HepG2 (cell line): ENCODE measurements at regions not wholly inside any gene's neighbourhood (a gene's known extent, or its start where the extent isn't known, plus 50 kb on each side); places are given as distances from the start of the nearest gene placed in this dataset.

Source experiments
- ATAC-seq: fragments of 200-7000 bp; cut with Tn5 transposase; 3 replicates; pipeline ENCODE4 v1.9.1; 2020; ENCODE audit warnings: mild to moderate bottlenecking, moderate library complexity
- BruUV-seq: library from RNA; stranded (reverse); fragments of 400-500 nt; replicated peaks from 2 replicates; lab custom pipeline; 2021; lab: Mats Ljungman, UMichigan
- CTCF ChIA-PET: fragments of 300-600 bp; formaldehyde crosslinking; extraction: SDS; loops from one replicate; lab custom pipeline; 2021; ENCODE audit warnings: low total read pairs, inconsistent platforms, low intra/inter-chr PET ratio; lab: Yijun Ruan, JAX
- POLR2A ChIA-PET: fragments of 350-600 bp; sonication (Branson Sonifier 250); formaldehyde crosslinking; loops from one replicate; lab custom pipeline; 2020; ENCODE audit warnings: antibody characterized with exemption, inconsistent platforms; lab: Yijun Ruan, JAX
- DNase-seq: peaks from one replicate; pipeline ENCODE4 v3.0.0-alpha.2; 2015; ENCODE audit warnings: low spot score
- FAIRE-seq: peaks from 3 replicates; lab custom pipeline; 2011; peaks lifted over from hg19 to GRCh38; lab: Jason Lieb, UNC
- H2AFZ ChIP-seq: one replicate; pipeline ENCODE4 v1.6.1; 2011; ENCODE audit warnings: low read length, inconsistent platforms
- H3K27ac ChIP-seq: fragments of 300-600 bp; 3 replicates; pipeline ENCODE4 v1.8.0; 2011; ENCODE audit warnings: mixed run types, mild to moderate bottlenecking, mixed read lengths, low read length, inconsistent platforms; ENCODE audit not compliant: insufficient read depth; ENCODE audit errors: extremely low read length
- H3K27me3 ChIP-seq, 2 experiments: fragments of 200-600 bp in 1 of 2; 2 replicates in 1 of 2; 3 replicates in 1 of 2; pipeline versions ENCODE4 v1.6.0 to v1.8.0; 2011; ENCODE audit warnings: low read length in 2 of 2, mild to moderate bottlenecking in 2 of 2, moderate library complexity in 2 of 2, inconsistent platforms in 1 of 2; ENCODE audit not compliant: insufficient read depth in 2 of 2, control insufficient read depth in 1 of 2
- H3K36me3 ChIP-seq, 2 experiments: fragments of 200-600 bp in 1 of 2; replicated peaks in 1 of 2; 2 replicates in 1 of 2; 3 replicates in 1 of 2; pipeline versions ENCODE4 v1.5.1 to v1.8.0; 2011; ENCODE audit warnings: low read length in 2 of 2, inconsistent platforms in 1 of 2; ENCODE audit not compliant: insufficient read depth in 2 of 2, control insufficient read depth in 1 of 2
- H3K4me1 ChIP-seq: 2 replicates; pipeline ENCODE4 v1.5.1; 2012; ENCODE audit warnings: low read length, inconsistent platforms; ENCODE audit not compliant: insufficient read depth
- H3K4me2 ChIP-seq: 2 replicates; pipeline ENCODE4 v1.6.0; 2011; ENCODE audit warnings: low read depth, low read length, inconsistent platforms
- H3K4me3 ChIP-seq, 3 experiments: fragments of 200-600 bp in 1 of 3; sonication (generic), shearing (Covaris generic) in 1 of 3; replicated peaks in 1 of 3; 2 replicates each; pipeline ENCODE4 v1.5.1; 2011 to 2016; ENCODE audit warnings: low read length in 3 of 3, inconsistent platforms in 2 of 3, low read depth in 2 of 3, mild to moderate bottlenecking in 2 of 3, control low read depth in 1 of 3, mixed read lengths in 1 of 3; ENCODE audit not compliant: insufficient read depth in 1 of 3
- H3K79me2 ChIP-seq: one replicate; pipeline ENCODE4 v1.6.1; 2011; ENCODE audit warnings: low read length, inconsistent platforms; ENCODE audit not compliant: insufficient read depth
- H3K9ac ChIP-seq: 2 replicates; pipeline ENCODE4 v1.6.0; 2011; ENCODE audit warnings: mild to moderate bottlenecking, low read depth, low read length, inconsistent platforms; ENCODE audit not compliant: insufficient read depth
- H3K9me3 ChIP-seq: 2 replicates; pipeline ENCODE4 v1.5.1; 2012; ENCODE audit warnings: mild to moderate bottlenecking, low read length
- H4K20me1 ChIP-seq: 2 replicates; pipeline ENCODE4 v1.6.0; 2011; ENCODE audit warnings: inconsistent platforms, mild to moderate bottlenecking, low read length, moderate library complexity; ENCODE audit not compliant: insufficient read depth
- CBFB ChIP-seq: sonication (generic); formaldehyde crosslinking; IDR thresholded peaks from 2 replicates; pipeline ENCODE4 v1.4.0; 2020; ENCODE audit warnings: missing genetic modification reagents
- CREM ChIP-seq, 2 experiments: sonication (generic) in 1 of 2; formaldehyde crosslinking in 1 of 2; IDR thresholded peaks; 2 replicates each; pipeline versions ENCODE4 v1.4.0 to v1.6.1; 2016 to 2020; ENCODE audit warnings: antibody characterized with exemption in 1 of 2, mild to moderate bottlenecking in 1 of 2, missing genetic modification reagents in 1 of 2
- ELF4 ChIP-seq: sonication (generic); formaldehyde crosslinking; IDR thresholded peaks from 2 replicates; pipeline ENCODE4 v1.5.0; 2020; ENCODE audit warnings: missing genetic modification reagents, mild to moderate bottlenecking, moderate library complexity, borderline replicate concordance
- FLYWCH1 ChIP-seq: sonication (generic); formaldehyde crosslinking; IDR thresholded peaks from 2 replicates; pipeline ENCODE4 v1.8.1; 2023; ENCODE audit warnings: mild to moderate bottlenecking, missing genetic modification reagents
- KLF6 ChIP-seq: IDR thresholded peaks from 2 replicates; pipeline ENCODE4 v1.8.0; 2016; ENCODE audit warnings: missing biosample characterization, missing genetic modification reagents
- MEF2D ChIP-seq: sonication (generic); formaldehyde crosslinking; IDR thresholded peaks from 2 replicates; pipeline ENCODE4 v1.5.1; 2020; ENCODE audit warnings: mild to moderate bottlenecking, missing genetic modification reagents
- NBN ChIP-seq: fragments of 450-650 bp; conservative IDR thresholded peaks from 2 replicates; pipeline ENCODE4 v1.6.1; 2017
- NR2F1 ChIP-seq, 2 experiments: fragments of 450-650 bp in 1 of 2; formaldehyde crosslinking in 1 of 2; IDR thresholded peaks; 2 replicates each; pipeline versions ENCODE4 v1.5.0 to v1.6.1; 2016 to 2020; ENCODE audit warnings: mild to moderate bottlenecking in 1 of 2, missing compliant biosample characterization in 1 of 2, missing genetic modification reagents in 1 of 2, moderate library complexity in 1 of 2
- NR3C1 ChIP-seq: sonication (generic); formaldehyde crosslinking; IDR thresholded peaks from 2 replicates; pipeline ENCODE4 v1.4.0; 2020; ENCODE audit warnings: missing genetic modification reagents
- NRL ChIP-seq: sonication (generic); formaldehyde crosslinking; IDR thresholded peaks from 2 replicates; pipeline ENCODE4 v1.5.0; 2020; ENCODE audit warnings: missing genetic modification reagents, mild to moderate bottlenecking, moderate library complexity, borderline replicate concordance
- ONECUT2 ChIP-seq: sonication (generic); formaldehyde crosslinking; IDR thresholded peaks from 2 replicates; pipeline ENCODE4 v1.4.0; 2020; ENCODE audit warnings: missing genetic modification reagents
- PBX2 ChIP-seq: IDR thresholded peaks from 2 replicates; pipeline ENCODE4 v1.6.1; 2016; ENCODE audit warnings: control low read depth
- REPIN1 ChIP-seq: sonication (generic); formaldehyde crosslinking; IDR thresholded peaks from 2 replicates; pipeline ENCODE4 v1.8.0; 2022; ENCODE audit warnings: missing genetic modification reagents, low read depth, mild to moderate bottlenecking, borderline replicate concordance
- SMAD1 ChIP-seq: sonication (generic); formaldehyde crosslinking; IDR thresholded peaks from 2 replicates; pipeline ENCODE4 v1.4.0; 2020; ENCODE audit warnings: missing genetic modification reagents, low read depth, mild to moderate bottlenecking, borderline replicate concordance
- ZNF30 ChIP-seq: sonication (generic); formaldehyde crosslinking; IDR thresholded peaks from 2 replicates; pipeline ENCODE4 v1.5.0; 2020; ENCODE audit warnings: mild to moderate bottlenecking, missing genetic modification reagents
- ZNF615 ChIP-seq: sonication (generic); formaldehyde crosslinking; IDR thresholded peaks from 2 replicates; pipeline ENCODE4 v1.5.0; 2020; ENCODE audit warnings: mild to moderate bottlenecking, missing genetic modification reagents, borderline replicate concordance
- ZNF713 ChIP-seq: sonication (generic); formaldehyde crosslinking; IDR thresholded peaks from 2 replicates; pipeline ENCODE4 v1.4.0; 2020; ENCODE audit warnings: mild to moderate bottlenecking, missing genetic modification reagents
- WGBS: methylation state at CpG from one replicate; pipeline ENCODE4 v1.1.6; 2017; ENCODE audit warnings: low lambda C conversion rate; 5-methylcytosine and 5-hydroxymethylcytosine counted together
- in situ Hi-C: cut with HindIII; loops from 2 replicates; pipeline ENCODE4 v1.10.0; 2017; ENCODE audit warnings: low pct_unique_long_range_greater_than_20kb; ENCODE audit not compliant: extremely low pct_ligation_motif_present
- intact Hi-C: fragments of 100-400 bp; cut with micrococcal nuclease; formaldehyde crosslinking; loops from one replicate; pipeline ENCODE4 v1.10.0; 2022; ENCODE audit not compliant: unreplicated experiment
- TF ChIP-seq, protein P1 (sequence below): sonication (generic); formaldehyde crosslinking; IDR thresholded peaks from 2 replicates; pipeline ENCODE4 v1.8.0; 2022; ENCODE audit warnings: missing genetic modification reagents, low read depth, mild to moderate bottlenecking, borderline replicate concordance
- TF ChIP-seq, protein P2 (sequence below): IDR thresholded peaks from 2 replicates; pipeline ENCODE4 v1.6.1; 2012; ENCODE audit warnings: low read length, improper control_type of control experiment

GRCh38 chr4:31020363-31020762 lies 300.2 kb downstream of the PCDH7 start:
- H2AFZ ChIP-seq, result no peak overlapping the region
- no peaks in the 10 kb centered on the region for H3K4me1 ChIP-seq
- no peaks in the 10 kb centered on the region for H3K27me3 ChIP-seq
- TF ChIP-seq KLF6 (CRISPR knock-in tag), result no peak
- no peak for TF ChIP-seq FLYWCH1 (CRISPR knock-in tag)
- no peak for TF ChIP-seq ZNF615 (CRISPR knock-in tag)
- TF ChIP-seq ELF4 (CRISPR knock-in tag), result no peak
- no peak for TF ChIP-seq CBFB (CRISPR knock-in tag)
- TF ChIP-seq, protein P1, sequence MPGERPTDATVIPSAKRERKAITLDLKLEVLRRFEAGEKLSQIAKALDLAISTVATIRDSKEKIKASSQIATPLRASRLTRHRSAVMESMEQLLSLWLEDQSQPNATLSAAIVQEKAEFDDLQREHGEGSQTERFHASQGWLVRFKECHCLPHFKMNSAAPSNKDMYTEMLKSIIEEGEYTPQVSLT (CRISPR knock-in tag), result no peak
- no peak for TF ChIP-seq NRL (CRISPR knock-in tag)
- TF ChIP-seq NR3C1, result no peak
- TF ChIP-seq NBN, result no peak
- TF ChIP-seq ZNF30 (CRISPR knock-in tag), result no peak
- no peak for TF ChIP-seq ZNF713
- no peak for TF ChIP-seq SMAD1 (CRISPR knock-in tag)
- no peak for TF ChIP-seq CREM (IDR thresholded peaks at IDR 0.05)
- TF ChIP-seq CREM (CRISPR knock-in tag; IDR thresholded peaks at IDR 0.05), result no peak
- no peak for TF ChIP-seq NR2F1 (CRISPR knock-in tag; IDR thresholded peaks at IDR 0.05)
- no peak for TF ChIP-seq MEF2D
- TF ChIP-seq, protein P2, sequence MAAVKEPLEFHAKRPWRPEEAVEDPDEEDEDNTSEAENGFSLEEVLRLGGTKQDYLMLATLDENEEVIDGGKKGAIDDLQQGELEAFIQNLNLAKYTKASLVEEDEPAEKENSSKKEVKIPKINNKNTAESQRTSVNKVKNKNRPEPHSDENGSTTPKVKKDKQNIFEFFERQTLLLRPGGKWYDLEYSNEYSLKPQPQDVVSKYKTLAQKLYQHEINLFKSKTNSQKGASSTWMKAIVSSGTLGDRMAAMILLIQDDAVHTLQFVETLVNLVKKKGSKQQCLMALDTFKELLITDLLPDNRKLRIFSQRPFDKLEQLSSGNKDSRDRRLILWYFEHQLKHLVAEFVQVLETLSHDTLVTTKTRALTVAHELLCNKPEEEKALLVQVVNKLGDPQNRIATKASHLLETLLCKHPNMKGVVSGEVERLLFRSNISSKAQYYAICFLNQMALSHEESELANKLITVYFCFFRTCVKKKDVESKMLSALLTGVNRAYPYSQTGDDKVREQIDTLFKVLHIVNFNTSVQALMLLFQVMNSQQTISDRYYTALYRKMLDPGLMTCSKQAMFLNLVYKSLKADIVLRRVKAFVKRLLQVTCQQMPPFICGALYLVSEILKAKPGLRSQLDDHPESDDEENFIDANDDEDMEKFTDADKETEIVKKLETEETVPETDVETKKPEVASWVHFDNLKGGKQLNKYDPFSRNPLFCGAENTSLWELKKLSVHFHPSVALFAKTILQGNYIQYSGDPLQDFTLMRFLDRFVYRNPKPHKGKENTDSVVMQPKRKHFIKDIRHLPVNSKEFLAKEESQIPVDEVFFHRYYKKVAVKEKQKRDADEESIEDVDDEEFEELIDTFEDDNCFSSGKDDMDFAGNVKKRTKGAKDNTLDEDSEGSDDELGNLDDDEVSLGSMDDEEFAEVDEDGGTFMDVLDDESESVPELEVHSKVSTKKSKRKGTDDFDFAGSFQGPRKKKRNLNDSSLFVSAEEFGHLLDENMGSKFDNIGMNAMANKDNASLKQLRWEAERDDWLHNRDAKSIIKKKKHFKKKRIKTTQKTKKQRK, result no peak
- no peak for TF ChIP-seq ONECUT2 (CRISPR knock-in tag)
- TF ChIP-seq REPIN1 (CRISPR knock-in tag), result no peak
- TF ChIP-seq PBX2 (CRISPR knock-in tag), result no peak
- intact Hi-C loops, result no loop called here
- ChIA-PET CTCF (no interaction called here), POLR2A (no interaction called here)
- no peak overlapping the region for H3K9ac ChIP-seq
- H3K27ac ChIP-seq, result no peak overlapping the region
- in situ Hi-C loops, result no loop called here
- no peak for DNase-seq
- no peak for FAIRE-seq
- no peak overlapping the region for H3K4me3 ChIP-seq
- no TSS peak for BruUV-seq
- H3K79me2 ChIP-seq, result no peaks in the 10 kb centered on the region
- 45% methylated on average over 8 of the region's 8 CpGs for WGBS
- H4K20me1 ChIP-seq, result no peaks in the 10 kb centered on the region
- no peaks in the 10 kb centered on the region for H3K9me3 ChIP-seq
- no peak overlapping the region for H3K4me2 ChIP-seq
- H3K36me3 ChIP-seq, result no peaks in the 10 kb centered on the region
- ATAC-seq, result no peak
